ENCODE measurements at regions not wholly inside any gene's neighbourhood (a gene's known extent, or its start where the extent isn't known, plus 50 kb on each side); places are given as distances from the start of the nearest gene placed in this dataset.

- CTCF ChIA-PET: no interaction called here
- ATAC-seq (ENCODE audit: low read depth): no peak
- in situ Hi-C loops (cut with MboI; ENCODE audit: low sequenced_read_pairs): no loop called here
Measured at GRCh38 chr15:80323285-80323684, 71.3 kb upstream of the CTXND1 start.

More at GRCh38 chr15:80323285-80323684, 71.3 kb upstream of the CTXND1 start:
- Histone ChIP-seq H4K20me1 (ENCODE audit: insufficient read depth, low read length) (no peaks in the 10 kb centered on the region), H4K8ac (ENCODE audit: low read depth in 2 of 2, low read length in 2 of 2) (no peak overlapping the region), H4K91ac (ENCODE audit: insufficient read depth, low read depth, low read length) (no peak overlapping the region), H3K56ac (ENCODE audit: extremely low read depth, insufficient read depth, low read length) (no peak overlapping the region), H2BK20ac (ENCODE audit: low read depth, low read length) (no peak overlapping the region), H3K4me3 (ENCODE audit: insufficient read depth, low read depth, low read length) (no peak overlapping the region), H3K9me3 (ENCODE audit: control insufficient read depth, insufficient read depth, low read length) (0 out of 2 replicates have a peak, but pooled peaks cover 3% of the 10 kb centered on the region), H3K4me1 (ENCODE audit: control insufficient read depth, insufficient read depth, low read length) (no peaks in the 10 kb centered on the region), H4K5ac (ENCODE audit: low read depth, low read length) (no peak overlapping the region), H3K23ac (ENCODE audit: low read depth, low read length) (no peak overlapping the region), H2AFZ (replicated peaks; ENCODE audit: low read length, poor library complexity) (no peak overlapping the region), H3K79me1 (ENCODE audit: low read depth in 1 of 2, low read length in 2 of 2) (no peaks in the 10 kb centered on the region), H2AK9ac (replicated peaks; ENCODE audit: low read depth, low read length, poor library complexity) (no peak overlapping the region), H3K14ac (replicated peaks; ENCODE audit: low read depth, low read length) (no peak overlapping the region), H3K18ac (ENCODE audit: low read depth, low read length) (no peak overlapping the region), H2AK5ac (ENCODE audit: low read depth, low read length) (no peak overlapping the region), H2BK15ac (ENCODE audit: low read depth, low read length) (no peak overlapping the region), H3K27ac (ENCODE audit: insufficient read depth, low read length) (no peak overlapping the region), H2BK120ac (ENCODE audit: low read depth, low read length) (no peak overlapping the region), H3K4ac (ENCODE audit: low read depth, low read length) (no peak overlapping the region), H3K4me2 (ENCODE audit: low read depth, low read length) (no peak overlapping the region), H2BK5ac (ENCODE audit: low read depth, low read length, poor library complexity, severe bottlenecking) (no peak overlapping the region), H3K9me1 (ENCODE audit: insufficient read depth, low read length) (no peaks in the 10 kb centered on the region), H3K27me3 (ENCODE audit: control insufficient read depth, insufficient read depth, low read length) (no peaks in the 10 kb centered on the region; the same call in 1 of the 2 replicates), H3K9ac (ENCODE audit: low read depth, low read length) (no peak overlapping the region), H3K36me3 (ENCODE audit: control insufficient read depth, insufficient read depth, low read length) (no peaks in the 10 kb centered on the region)
- dilution Hi-C loops (cut with HindIII; ENCODE audit: low sequenced_read_pairs, unreplicated experiment): no loop called here
- DNase-seq: no peak
- no TSS peak for BruUV-seq (replicated peaks)
- TF ChIP-seq CEBPB (IDR thresholded peaks at IDR 0.05; ENCODE audit: low read depth, low read length) (no peak), RCOR1 (IDR thresholded peaks at IDR 0.05; ENCODE audit: insufficient replicate concordance, low read length) (no peak)
- POLR2A ChIA-PET (ENCODE audit: unreplicated experiment): no interaction called here
- intact Hi-C loops (cut with micrococcal nuclease): no loop called here
- WGBS, 2 experiments (ENCODE audit: extremely low coverage in 2 of 2, insufficient read length in 1 of 2): no CpG with 5 or more reads among the region's 1 CpG
